GM12878 (cell line): ENCODE measurements at regions not wholly inside any gene's neighbourhood (a gene's known extent, or its start where the extent isn't known, plus 50 kb on each side); places are given as distances from the start of the nearest gene placed in this dataset.

Source experiments
- ATAC-seq: fragments of 200-7000 bp; cut with Tn5 transposase; 3 replicates; pipeline ENCODE4 v1.9.1; 2020; ENCODE audit warnings: mild to moderate bottlenecking, moderate library complexity
- BruUV-seq: library from RNA; stranded (reverse); fragments of 400-500 nt; replicated peaks from 2 replicates; lab custom pipeline; 2021; lab: Mats Ljungman, UMichigan
- CTCF ChIA-PET: fragments of 300-600 bp; sonication (Branson Sonifier 250); formaldehyde crosslinking; extraction: SDS; loops from one replicate; lab custom pipeline; 2021; ENCODE audit warnings: inconsistent platforms; lab: Yijun Ruan, JAX
- POLR2A ChIA-PET: fragments of 350-600 bp; formaldehyde crosslinking; extraction: SDS; loops from one replicate; lab custom pipeline; 2021; ENCODE audit warnings: inconsistent platforms; lab: Charles Lee
- RAD21 ChIA-PET: fragments of 300-600 bp; sonication (Branson Sonifier 250); formaldehyde crosslinking; loops from one replicate; lab custom pipeline; 2023; ENCODE audit warnings: antibody characterized with exemption; ENCODE audit not compliant: unreplicated experiment; lab: Charles Lee
- SMC1A ChIA-PET: fragments of 300-600 bp; sonication (Branson Sonifier 250); formaldehyde crosslinking; loops from one replicate; lab custom pipeline; 2023; ENCODE audit not compliant: unreplicated experiment, uncharacterized antibody; lab: Charles Lee
- DNase-seq: peaks from one replicate; pipeline ENCODE4 v3.0.0-alpha.2; 2011; ENCODE audit warnings: low read depth, low spot score
- FAIRE-seq: peaks from 3 replicates; lab custom pipeline; 2011; peaks lifted over from hg19 to GRCh38; lab: Jason Lieb, UNC
- H2AFZ ChIP-seq: 2 replicates; pipeline ENCODE4 v1.6.0; 2011; ENCODE audit warnings: low read depth, low read length, control low read depth; ENCODE audit not compliant: control insufficient read depth
- H3K27ac ChIP-seq: 2 replicates; pipeline ENCODE4 v1.5.1; 2011; ENCODE audit warnings: control low read depth; ENCODE audit not compliant: control insufficient read depth, insufficient read depth
- H3K27me3 ChIP-seq, 2 experiments: replicated peaks in 1 of 2; 2 replicates each; pipeline versions ENCODE4 v1.6.0 to v1.6.1; 2011; ENCODE audit warnings: low read length in 1 of 2; ENCODE audit not compliant: control insufficient read depth in 2 of 2, insufficient read depth in 2 of 2
- H3K36me3 ChIP-seq, 2 experiments: 2 replicates each; pipeline ENCODE4 v1.5.1; 2011; ENCODE audit warnings: low read length in 1 of 2; ENCODE audit not compliant: control insufficient read depth in 2 of 2, insufficient read depth in 2 of 2
- H3K4me1 ChIP-seq: 2 replicates; pipeline ENCODE4 v1.6.1; 2011; ENCODE audit warnings: mild to moderate bottlenecking, low read length, moderate library complexity, mixed read lengths; ENCODE audit not compliant: control insufficient read depth, insufficient read depth
- H3K4me2 ChIP-seq: 2 replicates; pipeline ENCODE4 v1.6.0; 2011; ENCODE audit warnings: control low read depth; ENCODE audit not compliant: control insufficient read depth, insufficient read depth
- H3K4me3 ChIP-seq: fragments of 200-600 bp; sonication (generic); 2 replicates; pipeline ENCODE4 v1.5.1; 2016
- H3K79me2 ChIP-seq: 2 replicates; pipeline ENCODE4 v1.6.0; 2011; ENCODE audit warnings: low read length; ENCODE audit not compliant: control insufficient read depth, insufficient read depth
- H3K9ac ChIP-seq: 2 replicates; pipeline ENCODE4 v1.8.0; 2011; ENCODE audit warnings: low read length, control low read depth, mixed read lengths; ENCODE audit not compliant: control insufficient read depth, insufficient read depth
- H3K9me3 ChIP-seq: replicated peaks from 3 replicates; pipeline ENCODE4 v1.5.1; 2011; ENCODE audit warnings: mild to moderate bottlenecking, low read length; ENCODE audit not compliant: control insufficient read depth, insufficient read depth
- H4K20me1 ChIP-seq: 2 replicates; pipeline ENCODE4 v1.6.0; 2011; ENCODE audit not compliant: control insufficient read depth, insufficient read depth
- BMI1 ChIP-seq: fragments of 450-650 bp; IDR thresholded peaks from 2 replicates; pipeline ENCODE4 v1.6.1; 2016; ENCODE audit warnings: mild to moderate bottlenecking, moderate library complexity, borderline replicate concordance
- BRCA1 ChIP-seq: IDR thresholded peaks from 2 replicates; pipeline ENCODE4 v1.6.1; 2011; ENCODE audit warnings: low read depth, low read length, improper control_type of control experiment
- CBX5 ChIP-seq: sonication (generic); IDR thresholded peaks from 2 replicates; pipeline ENCODE4 v1.6.1; 2016; ENCODE audit warnings: low read depth, moderate library complexity, mild to moderate bottlenecking, inconsistent platforms
- HCFC1 ChIP-seq: fragments of 150-350 bp; IDR thresholded peaks from 2 replicates; pipeline ENCODE4 v1.6.1; 2014; ENCODE audit warnings: low read length
- POLR2AphosphoS5 ChIP-seq: IDR thresholded peaks from 2 replicates; pipeline ENCODE4 v1.6.1; 2011; ENCODE audit warnings: mild to moderate bottlenecking, low read length, inconsistent platforms
- RAD21 ChIP-seq: IDR thresholded peaks from 2 replicates; pipeline ENCODE4 v1.6.1; 2011; ENCODE audit warnings: mild to moderate bottlenecking, low read depth, low read length, moderate library complexity; ENCODE audit not compliant: insufficient read depth
- RB1 ChIP-seq: fragments of 450-650 bp; formaldehyde crosslinking; IDR thresholded peaks from 2 replicates; pipeline ENCODE4 v1.6.1; 2017; ENCODE audit warnings: mild to moderate bottlenecking, borderline replicate concordance
- TAF1 ChIP-seq: IDR thresholded peaks from 2 replicates; pipeline ENCODE4 v1.6.1; 2011; ENCODE audit warnings: mild to moderate bottlenecking, low read depth, low read length, borderline replicate concordance
- ZNF207 ChIP-seq: fragments of 450-650 bp; IDR thresholded peaks from 2 replicates; pipeline ENCODE4 v1.6.1; 2014; ENCODE audit warnings: antibody characterized with exemption, mild to moderate bottlenecking, borderline replicate concordance
- ZNF217 ChIP-seq: fragments of 450-650 bp; IDR thresholded peaks from 2 replicates; pipeline ENCODE4 v1.6.1; 2017; ENCODE audit warnings: antibody characterized with exemption, mild to moderate bottlenecking
- ZNF24 ChIP-seq: fragments of 450-650 bp; IDR thresholded peaks from 2 replicates; pipeline ENCODE4 v1.6.1; 2017; ENCODE audit warnings: antibody characterized with exemption, mild to moderate bottlenecking
- WGBS: methylation state at CpG from one replicate; pipeline ENCODE4 v1.1.6; 2016; ENCODE audit warnings: low lambda C conversion rate; ENCODE audit not compliant: insufficient replicate concordance, insufficient coverage; ENCODE audit errors: missing lambda C conversion rate; 5-methylcytosine and 5-hydroxymethylcytosine counted together
- in situ Hi-C: fragments of 300-500 bp; cut with MboI; formaldehyde crosslinking; loops from 9 replicates; pipeline ENCODE4 v1.14.3; 2018; ENCODE audit warnings: mixed read lengths
- intact Hi-C: fragments of 100-400 bp; cut with micrococcal nuclease; formaldehyde crosslinking; loops from one replicate; pipeline ENCODE4 v1.14.2; 2022; ENCODE audit not compliant: unreplicated experiment
- TF ChIP-seq, protein P1 (sequence below): IDR thresholded peaks from 2 replicates; pipeline ENCODE4 v1.6.1; 2012; ENCODE audit warnings: low read depth, low read length, improper control_type of control experiment
- TF ChIP-seq, protein P2 (sequence below): fragments of 450-650 bp; IDR thresholded peaks from 2 replicates; pipeline ENCODE4 v1.6.1; 2017; ENCODE audit warnings: mild to moderate bottlenecking, moderate library complexity
- TF ChIP-seq, protein P3 (sequence below): IDR thresholded peaks from 2 replicates; pipeline ENCODE4 v1.6.1; 2012; ENCODE audit warnings: improper control_type of control experiment, low read depth, low read length; ENCODE audit not compliant: insufficient replicate concordance

DNA sequence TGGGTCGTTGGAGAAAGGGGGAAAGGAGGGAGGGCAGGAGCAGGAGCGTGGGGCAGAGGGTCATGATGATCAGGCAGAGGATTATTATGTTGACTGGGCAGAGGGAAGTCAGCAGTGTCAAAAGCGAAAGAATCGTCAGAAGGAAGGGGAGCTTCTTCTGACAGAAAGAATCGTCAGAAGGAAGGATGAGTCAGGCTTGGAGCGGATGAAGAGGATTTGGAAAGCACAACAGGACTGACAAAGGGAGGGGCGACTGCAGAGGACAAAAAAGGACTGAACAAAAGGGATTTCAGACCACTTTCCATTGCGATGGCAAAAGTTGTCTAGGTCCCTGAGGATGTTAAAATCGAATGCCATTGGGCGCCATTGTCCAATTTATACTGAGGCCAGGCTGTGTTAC is 1053.5 kb downstream of the SI start (continued):
- TF ChIP-seq ZNF217 = no peak
- TF ChIP-seq, protein P1, sequence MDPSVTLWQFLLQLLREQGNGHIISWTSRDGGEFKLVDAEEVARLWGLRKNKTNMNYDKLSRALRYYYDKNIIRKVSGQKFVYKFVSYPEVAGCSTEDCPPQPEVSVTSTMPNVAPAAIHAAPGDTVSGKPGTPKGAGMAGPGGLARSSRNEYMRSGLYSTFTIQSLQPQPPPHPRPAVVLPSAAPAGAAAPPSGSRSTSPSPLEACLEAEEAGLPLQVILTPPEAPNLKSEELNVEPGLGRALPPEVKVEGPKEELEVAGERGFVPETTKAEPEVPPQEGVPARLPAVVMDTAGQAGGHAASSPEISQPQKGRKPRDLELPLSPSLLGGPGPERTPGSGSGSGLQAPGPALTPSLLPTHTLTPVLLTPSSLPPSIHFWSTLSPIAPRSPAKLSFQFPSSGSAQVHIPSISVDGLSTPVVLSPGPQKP = no peak

DNA sequence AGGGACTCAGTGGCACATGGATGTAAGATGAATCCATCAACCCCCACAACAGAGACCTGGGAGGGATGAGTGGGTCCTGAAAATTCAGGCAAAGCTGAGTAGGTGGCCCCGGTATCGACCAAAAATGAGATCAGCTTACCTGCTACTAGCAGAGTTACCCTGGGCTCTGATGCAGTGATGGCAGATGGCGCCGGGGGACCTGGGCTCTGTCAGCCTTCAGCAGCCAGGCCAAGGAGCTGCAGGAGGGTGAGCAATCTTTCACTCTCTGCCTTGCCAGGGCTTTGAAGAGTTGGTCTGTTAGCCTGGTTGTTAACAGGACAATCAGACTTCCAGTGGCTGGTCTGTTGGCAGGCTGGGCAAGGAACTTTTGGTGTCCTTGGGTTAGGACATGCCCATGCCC is 1054.8 kb downstream of the SI start:
- H3K9ac ChIP-seq = no peak overlapping the region
- no peak overlapping the region for H2AFZ ChIP-seq
- DNase-seq (no peak), FAIRE-seq (no peak), ATAC-seq (no peak)
- SMC1A ChIA-PET = no interaction called here
- H3K4me1 ChIP-seq = no peaks in the 10 kb centered on the region
- H3K36me3 ChIP-seq = no peaks in the 10 kb centered on the region
- POLR2A ChIA-PET = no interaction called here
- H3K27ac ChIP-seq = no peak overlapping the region
- no peaks in the 10 kb centered on the region for H4K20me1 ChIP-seq
- intact Hi-C loops (no loop called here), in situ Hi-C loops (no loop called here)
- CTCF ChIA-PET = no interaction called here
- BruUV-seq = no TSS peak
- 59% methylated on average over 4 of the region's 4 CpGs for WGBS
- TF ChIP-seq ZNF207 = no peak
- TF ChIP-seq RB1 = no peak
- no peak for TF ChIP-seq BMI1
- no peak for TF ChIP-seq ZNF24
- no peak for TF ChIP-seq CBX5
- no peak for TF ChIP-seq TAF1
- no peak for TF ChIP-seq RAD21
- TF ChIP-seq BRCA1 = no peak
- TF ChIP-seq, protein P2, sequence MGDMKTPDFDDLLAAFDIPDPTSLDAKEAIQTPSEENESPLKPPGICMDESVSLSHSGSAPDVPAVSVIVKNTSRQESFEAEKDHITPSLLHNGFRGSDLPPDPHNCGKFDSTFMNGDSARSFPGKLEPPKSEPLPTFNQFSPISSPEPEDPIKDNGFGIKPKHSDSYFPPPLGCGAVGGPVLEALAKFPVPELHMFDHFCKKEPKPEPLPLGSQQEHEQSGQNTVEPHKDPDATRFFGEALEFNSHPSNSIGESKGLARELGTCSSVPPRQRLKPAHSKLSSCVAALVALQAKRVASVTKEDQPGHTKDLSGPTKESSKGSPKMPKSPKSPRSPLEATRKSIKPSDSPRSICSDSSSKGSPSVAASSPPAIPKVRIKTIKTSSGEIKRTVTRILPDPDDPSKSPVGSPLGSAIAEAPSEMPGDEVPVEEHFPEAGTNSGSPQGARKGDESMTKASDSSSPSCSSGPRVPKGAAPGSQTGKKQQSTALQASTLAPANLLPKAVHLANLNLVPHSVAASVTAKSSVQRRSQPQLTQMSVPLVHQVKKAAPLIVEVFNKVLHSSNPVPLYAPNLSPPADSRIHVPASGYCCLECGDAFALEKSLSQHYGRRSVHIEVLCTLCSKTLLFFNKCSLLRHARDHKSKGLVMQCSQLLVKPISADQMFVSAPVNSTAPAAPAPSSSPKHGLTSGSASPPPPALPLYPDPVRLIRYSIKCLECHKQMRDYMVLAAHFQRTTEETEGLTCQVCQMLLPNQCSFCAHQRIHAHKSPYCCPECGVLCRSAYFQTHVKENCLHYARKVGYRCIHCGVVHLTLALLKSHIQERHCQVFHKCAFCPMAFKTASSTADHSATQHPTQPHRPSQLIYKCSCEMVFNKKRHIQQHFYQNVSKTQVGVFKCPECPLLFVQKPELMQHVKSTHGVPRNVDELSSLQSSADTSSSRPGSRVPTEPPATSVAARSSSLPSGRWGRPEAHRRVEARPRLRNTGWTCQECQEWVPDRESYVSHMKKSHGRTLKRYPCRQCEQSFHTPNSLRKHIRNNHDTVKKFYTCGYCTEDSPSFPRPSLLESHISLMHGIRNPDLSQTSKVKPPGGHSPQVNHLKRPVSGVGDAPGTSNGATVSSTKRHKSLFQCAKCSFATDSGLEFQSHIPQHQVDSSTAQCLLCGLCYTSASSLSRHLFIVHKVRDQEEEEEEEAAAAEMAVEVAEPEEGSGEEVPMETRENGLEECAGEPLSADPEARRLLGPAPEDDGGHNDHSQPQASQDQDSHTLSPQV = no peak
- TF ChIP-seq HCFC1 = no peak
- TF ChIP-seq POLR2AphosphoS5 = no peak
- TF ChIP-seq, protein P3, sequence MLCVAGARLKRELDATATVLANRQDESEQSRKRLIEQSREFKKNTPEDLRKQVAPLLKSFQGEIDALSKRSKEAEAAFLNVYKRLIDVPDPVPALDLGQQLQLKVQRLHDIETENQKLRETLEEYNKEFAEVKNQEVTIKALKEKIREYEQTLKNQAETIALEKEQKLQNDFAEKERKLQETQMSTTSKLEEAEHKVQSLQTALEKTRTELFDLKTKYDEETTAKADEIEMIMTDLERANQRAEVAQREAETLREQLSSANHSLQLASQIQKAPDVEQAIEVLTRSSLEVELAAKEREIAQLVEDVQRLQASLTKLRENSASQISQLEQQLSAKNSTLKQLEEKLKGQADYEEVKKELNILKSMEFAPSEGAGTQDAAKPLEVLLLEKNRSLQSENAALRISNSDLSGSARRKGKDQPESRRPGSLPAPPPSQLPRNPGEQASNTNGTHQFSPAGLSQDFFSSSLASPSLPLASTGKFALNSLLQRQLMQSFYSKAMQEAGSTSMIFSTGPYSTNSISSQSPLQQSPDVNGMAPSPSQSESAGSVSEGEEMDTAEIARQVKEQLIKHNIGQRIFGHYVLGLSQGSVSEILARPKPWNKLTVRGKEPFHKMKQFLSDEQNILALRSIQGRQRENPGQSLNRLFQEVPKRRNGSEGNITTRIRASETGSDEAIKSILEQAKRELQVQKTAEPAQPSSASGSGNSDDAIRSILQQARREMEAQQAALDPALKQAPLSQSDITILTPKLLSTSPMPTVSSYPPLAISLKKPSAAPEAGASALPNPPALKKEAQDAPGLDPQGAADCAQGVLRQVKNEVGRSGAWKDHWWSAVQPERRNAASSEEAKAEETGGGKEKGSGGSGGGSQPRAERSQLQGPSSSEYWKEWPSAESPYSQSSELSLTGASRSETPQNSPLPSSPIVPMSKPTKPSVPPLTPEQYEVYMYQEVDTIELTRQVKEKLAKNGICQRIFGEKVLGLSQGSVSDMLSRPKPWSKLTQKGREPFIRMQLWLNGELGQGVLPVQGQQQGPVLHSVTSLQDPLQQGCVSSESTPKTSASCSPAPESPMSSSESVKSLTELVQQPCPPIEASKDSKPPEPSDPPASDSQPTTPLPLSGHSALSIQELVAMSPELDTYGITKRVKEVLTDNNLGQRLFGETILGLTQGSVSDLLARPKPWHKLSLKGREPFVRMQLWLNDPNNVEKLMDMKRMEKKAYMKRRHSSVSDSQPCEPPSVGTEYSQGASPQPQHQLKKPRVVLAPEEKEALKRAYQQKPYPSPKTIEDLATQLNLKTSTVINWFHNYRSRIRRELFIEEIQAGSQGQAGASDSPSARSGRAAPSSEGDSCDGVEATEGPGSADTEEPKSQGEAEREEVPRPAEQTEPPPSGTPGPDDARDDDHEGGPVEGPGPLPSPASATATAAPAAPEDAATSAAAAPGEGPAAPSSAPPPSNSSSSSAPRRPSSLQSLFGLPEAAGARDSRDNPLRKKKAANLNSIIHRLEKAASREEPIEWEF = no peak
- no peak overlapping the region for H3K4me3 ChIP-seq
- H3K27me3 ChIP-seq = no peaks in the 10 kb centered on the region; a peak in 1 of 4 replicates
- RAD21 ChIA-PET = no interaction called here
- H3K79me2 ChIP-seq = no peaks in the 10 kb centered on the region
- no peaks in the 10 kb centered on the region for H3K9me3 ChIP-seq
- H3K4me2 ChIP-seq = no peak overlapping the region
